Osteoblast (primary cell): ENCODE measurements at regions not wholly inside any gene's neighbourhood (a gene's known extent, or its start where the extent isn't known, plus 50 kb on each side); places are given as distances from the start of the nearest gene placed in this dataset.

ENCODE experiments used
- DNase-seq: peaks from one replicate; pipeline ENCODE4 v3.0.0; 2011; ENCODE audit warnings: low spot score, mixed read lengths; ENCODE audit not compliant: insufficient read length; ENCODE audit errors: missing footprints
- H2AFZ ChIP-seq: 2 replicates; pipeline ENCODE4 v1.6.0; 2011; ENCODE audit warnings: mild to moderate bottlenecking, low read length
- H3K27ac ChIP-seq: 2 replicates; pipeline ENCODE4 v1.5.1; 2011; ENCODE audit warnings: mild to moderate bottlenecking, low read depth, low read length, moderate library complexity
- H3K27me3 ChIP-seq: 2 replicates; pipeline ENCODE4 v1.6.0; 2012; ENCODE audit warnings: mild to moderate bottlenecking, control low read depth, inconsistent platforms, low read length, moderate library complexity; ENCODE audit not compliant: insufficient read depth
- H3K36me3 ChIP-seq: 2 replicates; pipeline ENCODE4 v1.5.1; 2011; ENCODE audit warnings: mild to moderate bottlenecking, low read length, control low read depth, moderate library complexity; ENCODE audit not compliant: insufficient read depth
- H3K4me1 ChIP-seq: 2 replicates; pipeline ENCODE4 v1.5.1; 2011; ENCODE audit warnings: mild to moderate bottlenecking, low read length, control low read depth, moderate library complexity; ENCODE audit not compliant: insufficient read depth
- H3K4me2 ChIP-seq: 2 replicates; pipeline ENCODE4 v1.6.0; 2011; ENCODE audit warnings: mild to moderate bottlenecking, low read length; ENCODE audit not compliant: insufficient read depth
- H3K4me3 ChIP-seq: fragments of 200-600 bp; sonication (generic); 3 replicates; pipeline ENCODE4 v1.5.1; 2012; ENCODE audit warnings: mild to moderate bottlenecking, low read length, inconsistent platforms; ENCODE audit not compliant: insufficient read depth
- H3K79me2 ChIP-seq: 2 replicates; pipeline ENCODE4 v1.6.0; 2012; ENCODE audit warnings: mild to moderate bottlenecking, low read length, control low read depth, inconsistent platforms; ENCODE audit not compliant: insufficient read depth
- H3K9me3 ChIP-seq: 2 replicates; pipeline ENCODE4 v1.5.1; 2011; ENCODE audit warnings: low read depth, low read length, control low read depth
- H4K20me1 ChIP-seq: 2 replicates; pipeline ENCODE4 v1.6.0; 2012; ENCODE audit warnings: mild to moderate bottlenecking, low read length, control low read depth; ENCODE audit not compliant: insufficient read depth
- CTCF ChIP-seq: IDR thresholded peaks from 2 replicates; pipeline ENCODE4 v1.5.1; 2011; ENCODE audit warnings: mild to moderate bottlenecking, low read depth, low read length, moderate library complexity; ENCODE audit errors: extremely low read depth

- Histone ChIP-seq H3K36me3 (no peaks in the 10 kb centered on the region), H3K4me3 (no peak overlapping the region), H3K4me2 (no peak overlapping the region), H3K9me3 (no peaks in the 10 kb centered on the region), H2AFZ (no peak overlapping the region), H3K4me1 (no peaks in the 10 kb centered on the region), H3K27ac (no peak overlapping the region), H3K79me2 (no peaks in the 10 kb centered on the region), H4K20me1 (no peaks in the 10 kb centered on the region), H3K27me3 (no peaks in the 10 kb centered on the region)
- no peak for DNase-seq
- no peak for TF ChIP-seq CTCF
Observed at GRCh38 chr12:108053512-108053911, 75.6 kb upstream of the WSCD2 start.

- Histone ChIP-seq H3K4me1 (no peaks in the 10 kb centered on the region), H3K27me3 (no peaks in the 10 kb centered on the region), H3K27ac (no peak overlapping the region), H2AFZ (no peak overlapping the region), H3K4me2 (no peak overlapping the region), H3K79me2 (no peaks in the 10 kb centered on the region), H3K36me3 (no peaks in the 10 kb centered on the region), H4K20me1 (no peaks in the 10 kb centered on the region), H3K4me3 (no peak overlapping the region), H3K9me3 (no peaks in the 10 kb centered on the region)
- DNase-seq = no peak
- TF ChIP-seq CTCF = no peak
Observed at GRCh38 chr12:108054496-108054895, 74.6 kb upstream of the WSCD2 start.

GRCh38 chr12:108055141-108055540 lies 73.9 kb upstream of the WSCD2 start:
- no peaks in the 10 kb centered on the region for H4K20me1 ChIP-seq
- H3K4me1 ChIP-seq = no peaks in the 10 kb centered on the region
- no peaks in the 10 kb centered on the region for H3K36me3 ChIP-seq
- no peak overlapping the region for H2AFZ ChIP-seq
- no peak overlapping the region for H3K4me3 ChIP-seq
- no peaks in the 10 kb centered on the region for H3K27me3 ChIP-seq
- H3K27ac ChIP-seq = no peak overlapping the region
- no peaks in the 10 kb centered on the region for H3K9me3 ChIP-seq
- DNase-seq = no peak
- TF ChIP-seq CTCF = no peak
- H3K79me2 ChIP-seq = no peaks in the 10 kb centered on the region
- H3K4me2 ChIP-seq = no peak overlapping the region

GRCh38 chr12:108060067-108060466 lies 69.0 kb upstream of the WSCD2 start:
- no peak overlapping the region for H3K27ac ChIP-seq

More at GRCh38 chr12:108060067-108060466, 69.0 kb upstream of the WSCD2 start:
- Histone ChIP-seq H2AFZ (no peak overlapping the region), H3K4me1 (no peaks in the 10 kb centered on the region), H3K36me3 (no peaks in the 10 kb centered on the region), H4K20me1 (no peaks in the 10 kb centered on the region), H3K9me3 (no peaks in the 10 kb centered on the region), H3K4me2 (no peak overlapping the region), H3K79me2 (no peaks in the 10 kb centered on the region), H3K27me3 (no peaks in the 10 kb centered on the region), H3K4me3 (no peak overlapping the region)
- no peak for TF ChIP-seq CTCF
- DNase-seq = no peak
